ENCODE measurements at regions not wholly inside any gene's neighbourhood (a gene's known extent, or its start where the extent isn't known, plus 50 kb on each side); places are given as distances from the start of the nearest gene placed in this dataset.
"Not testable (repeated sequence)": the region's sequence is repeated elsewhere in the genome, so short reads cannot be mapped to it uniquely, and the experiment has no call there.

DNA sequence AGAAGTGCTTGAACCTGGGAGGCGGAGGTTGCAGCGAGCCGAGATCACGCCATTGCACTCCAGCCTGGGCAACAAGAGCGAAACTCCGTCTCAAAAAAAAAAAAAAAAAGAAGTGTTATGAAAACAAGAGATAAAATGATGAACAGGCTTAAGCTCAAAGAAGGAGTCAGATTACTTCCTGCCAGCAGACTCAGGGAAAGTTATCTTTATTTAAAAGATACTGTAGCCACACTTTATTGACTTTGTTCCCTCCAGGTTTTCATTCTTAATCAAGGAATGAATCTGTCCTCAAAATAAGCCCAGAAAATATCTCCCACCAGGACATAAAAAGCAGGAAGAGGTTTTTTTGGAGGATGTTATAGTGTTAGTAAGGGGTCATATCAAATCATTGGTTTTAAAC, 176.5 kb upstream of the KCNMB2 start:
- TF ChIP-seq, protein P1, sequence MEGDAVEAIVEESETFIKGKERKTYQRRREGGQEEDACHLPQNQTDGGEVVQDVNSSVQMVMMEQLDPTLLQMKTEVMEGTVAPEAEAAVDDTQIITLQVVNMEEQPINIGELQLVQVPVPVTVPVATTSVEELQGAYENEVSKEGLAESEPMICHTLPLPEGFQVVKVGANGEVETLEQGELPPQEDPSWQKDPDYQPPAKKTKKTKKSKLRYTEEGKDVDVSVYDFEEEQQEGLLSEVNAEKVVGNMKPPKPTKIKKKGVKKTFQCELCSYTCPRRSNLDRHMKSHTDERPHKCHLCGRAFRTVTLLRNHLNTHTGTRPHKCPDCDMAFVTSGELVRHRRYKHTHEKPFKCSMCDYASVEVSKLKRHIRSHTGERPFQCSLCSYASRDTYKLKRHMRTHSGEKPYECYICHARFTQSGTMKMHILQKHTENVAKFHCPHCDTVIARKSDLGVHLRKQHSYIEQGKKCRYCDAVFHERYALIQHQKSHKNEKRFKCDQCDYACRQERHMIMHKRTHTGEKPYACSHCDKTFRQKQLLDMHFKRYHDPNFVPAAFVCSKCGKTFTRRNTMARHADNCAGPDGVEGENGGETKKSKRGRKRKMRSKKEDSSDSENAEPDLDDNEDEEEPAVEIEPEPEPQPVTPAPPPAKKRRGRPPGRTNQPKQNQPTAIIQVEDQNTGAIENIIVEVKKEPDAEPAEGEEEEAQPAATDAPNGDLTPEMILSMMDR (IDR thresholded peaks at IDR 0.05), result no peak
- peak overlapping the region; percentile 71 for H3K27ac Mint-ChIP-seq (ENCODE audit: unreplicated experiment)
- H3K27me3 Mint-ChIP-seq (ENCODE audit: low read depth), result no peaks in the 10 kb centered on the region
- peak overlapping the region; percentile 1 for H3K4me3 Mint-ChIP-seq (ENCODE audit: unreplicated experiment)
- no peak for DNase-seq (ENCODE audit: low spot score)
- peaks cover 30% of the 10 kb centered on the region for H3K36me3 Mint-ChIP-seq (ENCODE audit: low read depth)
- peaks cover 33% of the 10 kb centered on the region for H3K9me3 Mint-ChIP-seq (ENCODE audit: low read depth)
- peaks cover 16% of the 10 kb centered on the region for H3K4me1 Mint-ChIP-seq (ENCODE audit: low read depth)

DNA sequence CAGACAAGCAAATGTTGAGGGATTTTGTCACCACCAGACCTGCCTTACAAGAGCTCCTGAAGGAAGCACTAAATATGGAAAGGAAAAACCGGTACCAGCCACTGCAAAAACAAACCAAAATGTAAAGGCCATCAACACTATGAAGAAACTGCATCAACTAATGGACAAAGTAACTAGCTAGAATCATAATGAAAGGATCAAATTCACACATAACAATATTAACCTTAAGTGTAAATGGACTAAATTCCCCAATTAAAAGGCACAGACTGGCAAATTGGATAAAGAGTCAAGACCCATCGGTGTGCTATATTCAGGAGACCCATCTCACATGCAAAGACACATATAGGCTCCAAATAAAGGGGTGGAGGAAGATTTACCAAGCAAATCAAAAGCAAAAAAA, 173.2 kb upstream of the KCNMB2 start:
- H3K27me3 Mint-ChIP-seq (ENCODE audit: low read depth); H3K4me3 Mint-ChIP-seq (ENCODE audit: unreplicated experiment); DNase-seq (ENCODE audit: low spot score); H3K27ac Mint-ChIP-seq (ENCODE audit: unreplicated experiment): not testable (repeated sequence)
- Mint-ChIP-seq H3K36me3 (ENCODE audit: low read depth) (peaks cover 31% of the 10 kb centered on the region), H3K9me3 (ENCODE audit: low read depth) (peaks cover 40% of the 10 kb centered on the region), H3K4me1 (ENCODE audit: low read depth) (peaks cover 18% of the 10 kb centered on the region)

GRCh38 chr3:178367817-178368617, 168.2 kb upstream of the KCNMB2 start:
- H3K27ac Mint-ChIP-seq (ENCODE audit: unreplicated experiment), result no peak overlapping the region
- H3K4me1 Mint-ChIP-seq (ENCODE audit: low read depth), result peaks cover 15% of the 10 kb centered on the region
- DNase-seq (ENCODE audit: low spot score), result no peak
- H3K27me3 Mint-ChIP-seq (ENCODE audit: low read depth), result no peaks in the 10 kb centered on the region
- TF ChIP-seq, protein P1 (IDR thresholded peaks at IDR 0.05), result no peak
- peaks cover 33% of the 10 kb centered on the region for H3K9me3 Mint-ChIP-seq (ENCODE audit: low read depth)
- no peak overlapping the region for H3K4me3 Mint-ChIP-seq (ENCODE audit: unreplicated experiment)
- H3K36me3 Mint-ChIP-seq (ENCODE audit: low read depth), result peaks cover 23% of the 10 kb centered on the region

- no peaks in the 10 kb centered on the region for H3K27me3 Mint-ChIP-seq (ENCODE audit: low read depth)
- H3K4me3 Mint-ChIP-seq (ENCODE audit: unreplicated experiment), result no peak overlapping the region
- DNase-seq (ENCODE audit: low spot score), result no peak
- TF ChIP-seq, protein P1 (IDR thresholded peaks at IDR 0.05), result no peak
- H3K9me3 Mint-ChIP-seq (ENCODE audit: low read depth), result peaks cover 23% of the 10 kb centered on the region
- H3K27ac Mint-ChIP-seq (ENCODE audit: unreplicated experiment), result no peak overlapping the region
- peaks cover 20% of the 10 kb centered on the region for H3K4me1 Mint-ChIP-seq (ENCODE audit: low read depth)
- peaks cover 14% of the 10 kb centered on the region for H3K36me3 Mint-ChIP-seq (ENCODE audit: low read depth)
Observed at GRCh38 chr3:178369006-178369405, 167.2 kb upstream of the KCNMB2 start.

- Mint-ChIP-seq H3K4me3 (ENCODE audit: unreplicated experiment) (no peak overlapping the region), H3K27ac (ENCODE audit: unreplicated experiment) (no peak overlapping the region), H3K36me3 (ENCODE audit: low read depth) (peaks cover 10% of the 10 kb centered on the region), H3K9me3 (ENCODE audit: low read depth) (peaks cover 20% of the 10 kb centered on the region), H3K27me3 (ENCODE audit: low read depth) (no peaks in the 10 kb centered on the region), H3K4me1 (ENCODE audit: low read depth) (peaks cover 20% of the 10 kb centered on the region)
- DNase-seq (ENCODE audit: low spot score), result no peak
- TF ChIP-seq, protein P1 (IDR thresholded peaks at IDR 0.05), result no peak
Observed at GRCh38 chr3:178369811-178370210, 166.4 kb upstream of the KCNMB2 start.

DNA sequence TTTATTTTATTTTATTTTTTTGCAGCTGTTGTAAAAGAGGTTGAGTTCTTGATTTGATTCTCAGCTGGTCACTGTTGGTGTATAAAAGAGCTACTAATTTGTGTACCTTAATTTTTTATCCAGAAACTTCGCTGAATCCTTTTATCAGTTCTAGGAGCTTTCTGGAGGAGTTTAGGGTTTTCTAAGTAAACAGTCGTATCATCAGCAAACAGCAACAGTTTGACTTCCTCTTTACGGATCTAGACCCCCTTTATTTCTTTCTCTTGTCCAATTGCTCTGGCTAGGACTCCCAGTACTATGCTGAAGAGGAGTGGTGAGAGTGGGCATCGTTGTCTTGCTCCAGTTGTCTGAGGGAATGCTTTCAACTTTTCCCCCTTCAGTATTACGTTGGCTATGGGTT, 165.8 kb upstream of the KCNMB2 start:
- H3K4me3 Mint-ChIP-seq (ENCODE audit: unreplicated experiment), result no peak overlapping the region
- H3K27me3 Mint-ChIP-seq (ENCODE audit: low read depth), result no peaks in the 10 kb centered on the region
- H3K4me1 Mint-ChIP-seq (ENCODE audit: low read depth), result peaks cover 20% of the 10 kb centered on the region
- no peak overlapping the region for H3K27ac Mint-ChIP-seq (ENCODE audit: unreplicated experiment)
- H3K36me3 Mint-ChIP-seq (ENCODE audit: low read depth), result peaks cover 7% of the 10 kb centered on the region
- TF ChIP-seq, protein P1 (IDR thresholded peaks at IDR 0.05), result no peak
- DNase-seq (ENCODE audit: low spot score), result no peak
- peaks cover 17% of the 10 kb centered on the region for H3K9me3 Mint-ChIP-seq (ENCODE audit: low read depth)

Data from chondrocyte (in vitro differentiated cells).